GM12865 (cell line): ENCODE measurements at regions not wholly inside any gene's neighbourhood (a gene's known extent, or its start where the extent isn't known, plus 50 kb on each side); places are given as distances from the start of the nearest gene placed in this dataset.

Experiments
- DNase-seq: peaks from one replicate; pipeline ENCODE4 v3.0.0; 2010; ENCODE audit warnings: low read depth
- H3K4me3 ChIP-seq: 2 replicates; pipeline ENCODE4 v1.5.1; 2011; ENCODE audit warnings: mild to moderate bottlenecking, low read depth, low read length, control low read depth
- TF ChIP-seq, protein P1 (sequence below): IDR thresholded peaks from 2 replicates; pipeline ENCODE4 v1.5.1; 2011; ENCODE audit warnings: low read length, control low read depth, low read depth, inconsistent platforms; ENCODE audit not compliant: insufficient read depth; ENCODE audit errors: missing control alignments

DNA sequence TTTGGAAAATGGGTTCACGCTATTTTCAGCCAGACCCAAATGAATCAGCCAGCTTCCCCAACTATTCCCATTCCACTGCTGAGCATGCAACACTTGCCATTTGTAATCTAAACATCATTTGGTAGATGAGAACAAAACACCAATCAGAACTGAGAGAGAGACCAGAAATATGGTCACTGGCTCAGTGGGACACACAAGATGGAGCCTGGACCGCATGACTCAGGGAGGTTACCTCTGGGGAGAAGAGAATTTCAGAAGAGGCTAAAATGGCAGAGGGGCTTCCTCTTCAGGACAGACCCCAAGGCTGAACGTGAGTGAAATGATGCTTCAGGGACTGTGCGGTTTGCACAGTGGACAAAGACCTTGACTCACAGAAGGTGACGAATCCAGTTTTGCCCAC lies 126.6 kb downstream of the URB2 start:
- TF ChIP-seq, protein P1, sequence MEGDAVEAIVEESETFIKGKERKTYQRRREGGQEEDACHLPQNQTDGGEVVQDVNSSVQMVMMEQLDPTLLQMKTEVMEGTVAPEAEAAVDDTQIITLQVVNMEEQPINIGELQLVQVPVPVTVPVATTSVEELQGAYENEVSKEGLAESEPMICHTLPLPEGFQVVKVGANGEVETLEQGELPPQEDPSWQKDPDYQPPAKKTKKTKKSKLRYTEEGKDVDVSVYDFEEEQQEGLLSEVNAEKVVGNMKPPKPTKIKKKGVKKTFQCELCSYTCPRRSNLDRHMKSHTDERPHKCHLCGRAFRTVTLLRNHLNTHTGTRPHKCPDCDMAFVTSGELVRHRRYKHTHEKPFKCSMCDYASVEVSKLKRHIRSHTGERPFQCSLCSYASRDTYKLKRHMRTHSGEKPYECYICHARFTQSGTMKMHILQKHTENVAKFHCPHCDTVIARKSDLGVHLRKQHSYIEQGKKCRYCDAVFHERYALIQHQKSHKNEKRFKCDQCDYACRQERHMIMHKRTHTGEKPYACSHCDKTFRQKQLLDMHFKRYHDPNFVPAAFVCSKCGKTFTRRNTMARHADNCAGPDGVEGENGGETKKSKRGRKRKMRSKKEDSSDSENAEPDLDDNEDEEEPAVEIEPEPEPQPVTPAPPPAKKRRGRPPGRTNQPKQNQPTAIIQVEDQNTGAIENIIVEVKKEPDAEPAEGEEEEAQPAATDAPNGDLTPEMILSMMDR = no peak
- H3K4me3 ChIP-seq = no peak overlapping the region
- no peak for DNase-seq

DNA sequence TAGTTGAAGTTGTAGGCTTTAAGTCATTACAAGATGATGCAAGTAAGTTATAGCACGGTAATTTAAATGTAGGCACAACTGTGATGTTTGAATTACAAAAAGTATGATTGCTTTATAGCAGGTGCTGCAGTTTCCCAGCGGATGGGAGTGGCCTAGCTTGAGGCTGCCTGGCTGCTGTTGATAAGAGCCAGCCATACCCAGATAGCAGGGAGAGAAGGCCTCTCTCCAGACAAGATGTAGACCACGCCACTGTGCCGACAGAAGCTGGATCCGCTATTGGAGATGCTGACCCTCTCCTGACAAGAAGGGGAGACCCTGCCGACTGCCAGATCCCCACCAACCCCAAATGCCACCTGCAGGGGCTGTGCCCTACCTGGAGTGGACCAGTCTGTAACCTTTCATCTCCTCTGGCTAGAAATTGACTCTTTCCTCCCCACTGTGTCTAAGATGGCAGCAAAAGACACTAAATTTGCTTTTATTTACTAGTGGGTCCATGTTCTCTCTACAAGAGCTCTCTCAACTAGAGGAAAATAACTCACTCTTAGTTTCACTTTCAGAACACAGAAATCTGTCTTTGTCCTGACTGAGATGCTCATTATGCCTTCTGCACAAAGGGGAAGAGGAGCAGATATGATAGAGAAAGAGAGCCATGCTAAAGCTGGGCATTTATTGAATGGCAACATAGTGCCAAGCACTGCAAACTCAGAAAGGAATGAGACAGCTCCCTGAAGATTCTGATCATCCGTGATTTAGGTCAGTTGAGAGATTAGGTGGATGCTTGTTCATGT lies 127.9 kb downstream of the URB2 start:
- H3K4me3 ChIP-seq = no peak overlapping the region
- peak; percentile 18 for DNase-seq
- TF ChIP-seq, protein P1 = no peak

DNA sequence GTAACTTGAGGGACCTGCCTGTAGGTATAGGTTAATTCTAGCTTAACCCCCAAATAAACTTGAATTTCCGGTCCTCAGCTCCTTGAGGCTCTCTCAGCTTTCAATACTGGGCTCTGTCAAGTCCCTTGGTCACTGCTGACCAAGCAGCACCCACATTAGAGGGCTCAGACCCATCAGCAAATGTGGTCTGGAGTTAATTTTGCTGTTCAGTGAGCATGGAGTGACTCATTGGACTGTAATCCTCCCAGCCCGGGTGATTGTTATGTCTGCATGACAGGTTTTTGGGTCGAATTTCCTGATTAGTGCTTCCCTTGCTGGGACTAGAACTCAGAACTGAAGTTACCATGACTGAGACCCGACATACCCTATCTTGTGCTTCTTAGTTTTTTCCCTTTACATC lies 130.6 kb downstream of the URB2 start:
- DNase-seq = no peak
- TF ChIP-seq, protein P1 = no peak
- H3K4me3 ChIP-seq = no peak overlapping the region

DNA sequence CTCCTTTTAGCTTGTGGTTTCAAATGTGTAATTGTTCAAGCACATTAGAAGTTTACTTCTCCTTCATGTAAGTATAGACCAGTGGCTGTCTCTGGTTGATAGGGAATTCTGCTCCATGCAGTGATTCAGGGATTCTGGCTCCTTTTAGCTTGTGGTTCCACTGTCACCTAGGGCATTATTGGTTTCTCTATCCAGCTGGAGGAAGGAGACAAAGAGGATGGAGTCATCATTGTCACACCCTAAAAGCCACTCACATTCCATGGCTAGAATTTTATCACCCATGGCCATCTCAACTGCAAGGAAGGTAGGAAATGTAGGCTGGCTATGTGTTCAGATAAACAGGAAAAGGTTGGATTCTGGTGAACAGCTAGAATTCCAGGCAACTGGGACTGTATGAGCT lies 131.2 kb downstream of the URB2 start:
- H3K4me3 ChIP-seq = no peak overlapping the region
- DNase-seq = no peak
- TF ChIP-seq, protein P1 = no peak

DNA sequence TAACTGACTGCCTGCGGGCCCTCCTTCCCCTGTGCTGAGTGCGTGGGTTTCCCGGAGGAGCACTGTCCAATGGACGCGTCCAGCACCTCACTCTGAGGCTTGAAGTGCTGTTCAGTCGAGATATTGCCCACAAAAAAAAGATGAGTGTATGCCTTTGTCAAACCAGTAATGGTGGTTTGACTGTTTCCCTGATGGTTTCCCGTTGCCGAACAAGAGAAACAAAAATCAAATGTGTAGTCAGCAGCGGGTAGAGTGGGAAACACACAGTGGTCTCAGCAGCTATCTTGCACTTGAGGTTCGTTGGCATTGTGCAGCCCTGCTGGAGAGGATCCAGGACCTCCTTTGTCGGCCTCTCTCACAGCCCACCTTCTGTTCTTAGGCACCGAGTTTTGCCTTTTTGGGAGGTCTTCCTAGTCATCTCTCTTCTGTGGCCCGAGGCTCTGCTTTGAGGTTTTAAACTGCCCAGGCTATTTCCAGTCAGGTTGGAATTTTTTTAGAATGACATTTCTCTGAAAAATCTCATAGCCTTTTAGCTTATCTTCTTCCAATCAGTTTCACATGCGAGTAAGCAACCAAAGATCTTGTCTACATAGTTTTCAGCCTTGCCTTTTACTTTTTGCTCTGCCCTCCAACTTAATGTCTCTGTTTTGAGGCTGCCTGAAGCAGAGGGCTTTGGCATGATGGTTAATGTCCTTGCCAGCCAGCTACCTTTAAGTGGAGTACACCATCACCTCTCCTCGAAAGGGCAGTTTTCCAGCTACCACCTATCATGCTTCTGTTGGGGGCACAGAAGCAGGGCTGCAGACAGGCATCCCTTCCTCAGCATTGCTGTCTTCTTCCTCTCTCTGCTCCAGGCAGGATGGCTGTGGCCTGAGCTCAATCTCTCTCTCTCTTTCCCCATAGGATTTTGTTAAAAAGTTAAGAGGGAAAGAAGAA lies 132.3 kb downstream of the URB2 start:
- DNase-seq = no peak
- H3K4me3 ChIP-seq = no peak overlapping the region
- TF ChIP-seq, protein P1 = no peak

DNA sequence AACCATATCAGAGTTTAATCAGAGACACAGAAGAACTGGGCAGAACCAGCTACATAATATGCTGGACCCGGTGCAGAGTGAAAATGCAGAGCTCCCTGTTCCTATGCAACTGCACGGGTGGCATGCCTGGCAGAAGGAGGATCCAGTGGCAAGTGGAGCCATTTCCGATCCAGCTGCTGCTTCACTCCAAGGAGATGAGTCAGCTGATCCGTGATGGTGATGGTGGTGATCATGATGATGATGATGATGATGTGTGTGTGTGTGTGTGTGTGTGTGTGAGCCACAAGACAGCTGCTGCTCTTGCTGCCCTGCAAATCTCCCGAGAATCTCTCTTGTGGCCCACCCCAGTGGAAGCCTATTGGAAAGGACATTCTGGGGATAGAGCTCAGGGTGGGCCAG lies 133.0 kb downstream of the URB2 start:
- TF ChIP-seq, protein P1 = no peak
- DNase-seq = no peak

More for the DNA sequence above, 133.0 kb downstream of the URB2 start:
- H3K4me3 ChIP-seq = no peak overlapping the region
